T-cell (primary cell): ENCODE measurements at regions not wholly inside any gene's neighbourhood (a gene's known extent, or its start where the extent isn't known, plus 50 kb on each side); places are given as distances from the start of the nearest gene placed in this dataset.

Source experiments
- ATAC-seq, 4 experiments: fragments of 200-7000 bp in 3 of 4; fragments of 150-1000 bp in 1 of 4; cut with Tn5 transposase; replicated peaks in 1 of 4; 1 replicate in 3 of 4; 2 replicates in 1 of 4; pipeline ENCODE4 v1.10.0; 2021; ENCODE audit warnings: moderate library complexity in 3 of 4, mild to moderate bottlenecking in 2 of 4, moderate number of reproducible peaks in 1 of 4
- CTCF ChIA-PET, 2 donors: fragments of 300-600 bp; sonication (Branson Sonifier 250); formaldehyde crosslinking; loops; one replicate each; lab custom pipeline; 2022; ENCODE audit warnings: antibody characterized with exemption in 2 of 2; lab: Charles Lee
- POLR2A ChIA-PET, 2 donors: fragments of 300-600 bp; sonication (Branson Sonifier 250); formaldehyde crosslinking; loops; one replicate each; lab custom pipeline; 2022; ENCODE audit warnings: antibody characterized with exemption in 2 of 2; lab: Charles Lee
- DNase-seq, 35 experiments: peaks; one replicate each; pipeline versions ENCODE4 v3.0.0 to v3.0.0-alpha.2; 2013 to 2023
- H3K27ac ChIP-seq: one replicate; pipeline ENCODE4 v1.5.1; 2013; ENCODE audit warnings: low read length
- H3K27me3 ChIP-seq, 2 experiments: replicated peaks in 1 of 2; 1 replicate in 1 of 2; 2 replicates in 1 of 2; pipeline versions ENCODE4 v1.6.1 to v1.7.0; 2013; ENCODE audit warnings: low read length in 1 of 2, mixed read lengths in 1 of 2; ENCODE audit not compliant: control insufficient read depth in 2 of 2, insufficient read depth in 2 of 2; ENCODE audit errors: extremely low read depth in 1 of 2
- H3K36me3 ChIP-seq, 2 donors: 1 replicate in 1 of 2; 2 replicates in 1 of 2; pipeline versions ENCODE4 v1.6.1 to v1.7.0; 2013; ENCODE audit warnings: low read length in 1 of 2; ENCODE audit not compliant: control insufficient read depth in 2 of 2, insufficient read depth in 1 of 2; ENCODE audit errors: extremely low read depth in 1 of 2
- H3K4me1 ChIP-seq, 2 experiments: 1 replicate in 1 of 2; 2 replicates in 1 of 2; pipeline versions ENCODE4 v1.6.1 to v1.7.0; 2013; ENCODE audit warnings: low read length in 2 of 2, mixed read lengths in 1 of 2; ENCODE audit not compliant: insufficient read depth in 2 of 2, control insufficient read depth in 1 of 2; ENCODE audit errors: extremely low read depth in 1 of 2
- H3K4me3 ChIP-seq, 2 donors: 1 replicate in 1 of 2; 2 replicates in 1 of 2; pipeline versions ENCODE4 v1.5.1 to v1.7.0; 2013; ENCODE audit warnings: mild to moderate bottlenecking in 2 of 2, low read length in 1 of 2, moderate library complexity in 1 of 2; ENCODE audit not compliant: control insufficient read depth in 1 of 2; ENCODE audit errors: extremely low read depth in 1 of 2
- H3K9me3 ChIP-seq: 2 replicates; pipeline ENCODE4 v1.7.0; 2013
- H3K27ac Mint-ChIP-seq, 2 donors: one replicate each; pipeline ENCODE4 v1.8.0; 2020 to 2021; ENCODE audit warnings: mild to moderate bottlenecking in 2 of 2, mixed read lengths in 2 of 2
- H3K27me3 Mint-ChIP-seq, 2 donors: one replicate each; pipeline ENCODE4 v1.8.0; 2021 to 2022; ENCODE audit warnings: mixed read lengths in 2 of 2
- H3K36me3 Mint-ChIP-seq: one replicate; pipeline ENCODE4 v1.8.0; 2021; ENCODE audit warnings: mixed read lengths
- H3K4me1 Mint-ChIP-seq, 3 donors: one replicate each; pipeline ENCODE4 v1.8.0; 2020 to 2022; ENCODE audit warnings: mixed read lengths in 3 of 3, mild to moderate bottlenecking in 1 of 3
- H3K4me3 Mint-ChIP-seq, 3 donors: one replicate each; pipeline ENCODE4 v1.8.0; 2020 to 2022; ENCODE audit warnings: mild to moderate bottlenecking in 3 of 3, mixed read lengths in 3 of 3, moderate library complexity in 3 of 3
- H3K9me3 Mint-ChIP-seq, 3 donors: one replicate each; pipeline ENCODE4 v1.8.0; 2020 to 2022; ENCODE audit warnings: mixed read lengths in 3 of 3
- WGBS: methylation state at CpG from one replicate; pipeline ENCODE4 v1.1.5; 2013; ENCODE audit warnings: missing lambda C conversion rate; ENCODE audit not compliant: insufficient coverage; 5-methylcytosine and 5-hydroxymethylcytosine counted together

DNA sequence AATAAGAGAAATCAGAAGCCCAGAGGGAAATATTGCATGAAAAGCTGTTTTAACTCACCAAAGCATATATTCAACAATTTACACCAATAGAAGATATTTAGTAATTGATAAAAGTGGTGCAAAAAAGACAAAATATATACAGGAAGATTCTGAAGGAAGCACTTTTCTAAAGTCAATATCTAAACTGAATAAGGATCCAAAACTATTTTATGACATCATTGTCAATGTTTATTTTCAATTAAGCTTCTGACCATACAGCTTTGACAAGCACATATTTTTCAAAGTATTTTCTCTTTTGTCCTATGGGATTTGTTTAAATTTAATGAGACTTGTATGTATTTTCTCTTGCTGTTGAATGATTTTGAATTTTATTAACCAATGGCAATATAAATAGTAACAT is 1716.1 kb downstream of the OLFM4 start:
- Mint-ChIP-seq H3K27me3 (no peaks in the 10 kb centered on the region), H3K27ac (no peak overlapping the region), H3K9me3 (peaks cover 11 to 19% (median 11%) of the 10 kb centered on the region in 3 donors), H3K4me3 (no peak overlapping the region), H3K4me1 (no peaks in the 10 kb centered on the region), H3K36me3 (no peaks in the 10 kb centered on the region)
- Histone ChIP-seq H3K27me3 (no peaks in the 10 kb centered on the region), H3K27ac (no peak overlapping the region), H3K4me3 (no peak overlapping the region), H3K4me1 (no peaks in the 10 kb centered on the region), H3K9me3 (peaks cover 2% of the 10 kb centered on the region), H3K36me3 (no peaks in the 10 kb centered on the region)
- POLR2A ChIA-PET: no interaction called here
- DNase-seq (no peak), ATAC-seq (no peak)
- CTCF ChIA-PET: no interaction called here

DNA sequence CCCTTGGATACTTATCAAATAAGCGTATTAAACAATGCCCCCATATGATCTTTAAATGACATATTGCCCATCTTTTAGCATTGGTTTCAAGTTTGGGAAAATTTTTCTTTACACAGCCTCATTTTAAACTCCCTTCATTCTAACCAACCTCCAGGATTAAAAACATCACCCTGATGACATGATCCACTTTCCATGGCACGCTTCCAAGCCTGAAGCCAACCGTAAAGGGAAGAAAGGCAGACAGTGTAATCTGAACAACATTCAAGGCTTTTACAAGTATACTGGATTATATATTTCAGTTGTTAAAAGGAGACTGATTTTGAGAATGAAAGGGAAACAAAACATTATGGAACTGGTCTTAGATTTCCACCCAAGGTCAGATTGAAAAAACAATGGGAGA is 1721.9 kb downstream of the OLFM4 start:
- CTCF ChIA-PET: no interaction called here
- ATAC-seq: no peak
- H3K9me3 ChIP-seq: no peaks in the 10 kb centered on the region
- no peak overlapping the region for H3K4me3 ChIP-seq
- H3K36me3 ChIP-seq: no peaks in the 10 kb centered on the region
- Mint-ChIP-seq H3K9me3 (peaks cover 7 to 14% (median 12%) of the 10 kb centered on the region in 3 donors), H3K4me3 (no peak overlapping the region), H3K27ac (no peak overlapping the region), H3K27me3 (no peaks in the 10 kb centered on the region), H3K36me3 (no peaks in the 10 kb centered on the region), H3K4me1 (no peaks in the 10 kb centered on the region)
- no peaks in the 10 kb centered on the region for H3K4me1 ChIP-seq
- DNase-seq: no peak
- WGBS: no CpG with 5 or more reads among the region's 3 CpGs
- H3K27ac ChIP-seq: no peak overlapping the region
- H3K27me3 ChIP-seq: no peaks in the 10 kb centered on the region
- POLR2A ChIA-PET: no interaction called here

DNA sequence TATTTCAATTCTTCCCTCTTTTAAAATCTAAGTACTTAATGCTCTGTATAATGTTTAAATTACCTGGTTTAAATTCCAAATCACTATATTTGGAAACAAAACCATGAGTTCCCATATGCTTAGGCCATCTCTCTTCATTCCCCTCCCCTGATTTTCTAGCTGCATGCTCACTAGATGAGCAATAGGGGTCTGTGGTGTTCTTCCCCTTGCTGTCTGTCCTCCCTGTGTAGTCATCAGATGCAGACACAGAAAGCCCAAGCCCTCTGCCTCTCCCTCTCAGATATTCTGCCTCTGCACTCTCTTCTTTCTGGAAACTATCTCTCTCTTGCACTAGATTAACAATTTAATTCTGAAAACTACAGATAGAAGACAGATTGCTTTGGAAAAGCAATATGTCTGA is 1730.2 kb downstream of the OLFM4 start:
- no peaks in the 10 kb centered on the region for H3K4me1 Mint-ChIP-seq
- ChIA-PET POLR2A (no interaction called here), CTCF (interaction anchor here in 1 of 2 donors (0.7 kb wide), 1 partner anchor 105 kb away, joined by 3 read pairs; no protein-coding TSS in a partner anchor)
- no peaks in the 10 kb centered on the region for H3K9me3 ChIP-seq
- no peaks in the 10 kb centered on the region for H3K27me3 ChIP-seq
- H3K27ac ChIP-seq: no peak overlapping the region
- no peaks in the 10 kb centered on the region for H3K27me3 Mint-ChIP-seq
- no peaks in the 10 kb centered on the region for H3K36me3 ChIP-seq
- H3K9me3 Mint-ChIP-seq: peaks cover 19 to 29% (median 19%) of the 10 kb centered on the region in 3 donors
- H3K4me3 Mint-ChIP-seq: no peak overlapping the region
- H3K36me3 Mint-ChIP-seq: no peaks in the 10 kb centered on the region
- DNase-seq (no peak), ATAC-seq (no peak)
- no peak overlapping the region for H3K27ac Mint-ChIP-seq
- no peak overlapping the region for H3K4me3 ChIP-seq
- no peaks in the 10 kb centered on the region for H3K4me1 ChIP-seq

DNA sequence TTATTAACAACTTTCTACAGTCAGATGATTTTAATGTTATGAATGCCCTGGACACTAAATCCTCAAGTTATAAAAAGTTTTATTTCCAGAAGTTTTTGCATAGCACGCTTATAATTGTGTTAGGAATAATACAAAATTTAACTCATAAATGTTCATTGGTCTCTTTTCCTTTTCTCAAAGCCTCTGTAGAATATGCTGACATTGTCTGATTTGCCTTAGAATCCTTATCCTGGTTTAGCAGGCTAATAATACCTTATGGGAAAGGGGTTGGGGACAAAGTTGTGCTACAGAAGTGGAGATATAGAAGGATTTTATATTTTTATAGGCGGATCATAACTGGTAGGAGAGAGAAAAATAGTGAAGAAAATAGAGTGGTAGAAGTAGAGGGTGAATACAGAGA is 1739.6 kb downstream of the OLFM4 start:
- Mint-ChIP-seq H3K36me3 (no peaks in the 10 kb centered on the region), H3K27ac (no peak overlapping the region), H3K9me3 (peaks cover 6 to 24% (median 11%) of the 10 kb centered on the region in 3 donors), H3K4me1 (no peaks in the 10 kb centered on the region), H3K27me3 (no peaks in the 10 kb centered on the region), H3K4me3 (no peak overlapping the region)
- DNase-seq: no peak
- Histone ChIP-seq H3K36me3 (no peaks in the 10 kb centered on the region), H3K27me3 (no peaks in the 10 kb centered on the region), H3K9me3 (peaks cover 2% of the 10 kb centered on the region), H3K4me1 (no peaks in the 10 kb centered on the region), H3K4me3 (no peak overlapping the region), H3K27ac (no peak overlapping the region)
- 20% methylated on average over 1 of the region's 2 CpGs for WGBS
- ATAC-seq: no peak
- POLR2A ChIA-PET: no interaction called here
- CTCF ChIA-PET: no interaction called here

DNA sequence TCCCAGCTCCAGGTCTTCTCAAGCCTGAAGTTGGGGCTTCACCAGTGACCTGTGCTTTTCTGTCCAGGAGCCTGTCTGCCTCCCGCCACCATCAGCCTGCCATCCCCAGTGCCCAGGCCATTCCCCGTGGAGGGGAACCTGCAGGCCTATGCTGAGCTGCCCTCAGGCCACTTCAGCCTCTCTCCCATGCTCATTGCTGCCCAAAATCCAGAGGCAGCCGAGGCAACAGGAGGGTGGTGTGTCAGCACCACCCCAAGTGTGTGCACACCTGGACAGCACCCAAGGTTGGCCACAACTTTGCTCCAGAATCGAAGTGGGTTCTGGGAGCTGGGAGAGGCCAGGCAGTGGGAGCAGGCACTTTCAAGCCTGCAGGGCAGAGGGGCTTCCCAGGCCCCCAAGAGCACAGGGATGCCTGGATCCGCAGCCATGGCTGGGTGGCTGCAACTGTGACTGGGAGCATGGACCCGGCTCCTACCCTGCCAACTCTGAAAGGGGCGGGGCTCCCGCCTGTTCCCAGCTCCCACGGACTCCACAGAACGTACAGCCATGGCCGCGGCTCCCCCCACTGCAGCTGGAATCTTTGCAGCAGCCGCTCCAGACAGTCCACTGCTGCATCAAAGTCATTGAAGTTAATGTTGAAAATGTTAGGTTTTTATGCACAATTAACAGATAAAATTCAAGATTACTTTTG is 1747.0 kb downstream of the OLFM4 start:
- Histone ChIP-seq H3K4me3 (no peak overlapping the region), H3K27me3 (no peaks in the 10 kb centered on the region), H3K4me1 (no peaks in the 10 kb centered on the region), H3K9me3 (no peaks in the 10 kb centered on the region), H3K27ac (no peak overlapping the region), H3K36me3 (no peaks in the 10 kb centered on the region)
- Mint-ChIP-seq H3K27me3 (no peaks in the 10 kb centered on the region), H3K9me3 (peaks cover 15 to 28% (median 23%) of the 10 kb centered on the region in 3 donors), H3K27ac (no peak overlapping the region), H3K4me1 (no peaks in the 10 kb centered on the region), H3K4me3 (no peak overlapping the region), H3K36me3 (no peaks in the 10 kb centered on the region)
- CTCF ChIA-PET: no interaction called here
- POLR2A ChIA-PET: no interaction called here
- no peak for ATAC-seq
- no peak for DNase-seq
- 76% methylated on average over 7 of the region's 13 CpGs for WGBS

DNA sequence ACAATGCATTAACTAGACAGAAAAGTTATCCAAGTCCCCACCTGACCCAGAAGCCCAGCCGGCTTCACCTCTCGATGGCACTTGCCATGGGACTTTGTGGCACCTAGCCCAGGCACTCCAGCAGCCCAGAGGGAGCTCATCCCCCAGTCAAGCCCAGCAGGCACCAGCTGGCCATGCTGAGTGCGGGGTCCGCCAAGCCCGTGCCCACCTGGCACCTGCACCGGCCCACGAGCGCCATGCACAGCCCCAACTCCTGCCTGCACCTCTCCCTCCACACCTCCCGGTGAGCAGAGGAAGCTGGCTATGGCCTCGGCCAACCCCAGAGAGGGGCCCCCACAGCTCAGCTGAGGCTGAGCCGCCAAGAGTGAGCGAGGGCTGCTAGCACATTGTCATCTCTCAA is 1759.1 kb downstream of the OLFM4 start:
- DNase-seq: no peak
- Histone ChIP-seq H3K27me3 (no peaks in the 10 kb centered on the region), H3K9me3 (peaks cover 2% of the 10 kb centered on the region), H3K4me1 (no peaks in the 10 kb centered on the region), H3K27ac (no peak overlapping the region), H3K4me3 (no peak overlapping the region), H3K36me3 (no peaks in the 10 kb centered on the region)
- H3K4me1 Mint-ChIP-seq: no peaks in the 10 kb centered on the region
- no peaks in the 10 kb centered on the region for H3K36me3 Mint-ChIP-seq
- no peak overlapping the region for H3K4me3 Mint-ChIP-seq
- H3K27me3 Mint-ChIP-seq: no peaks in the 10 kb centered on the region
- CTCF ChIA-PET: no interaction called here
- WGBS: 84% methylated on average over 4 of the region's 12 CpGs
- peaks cover 5 to 29% (median 14%) of the 10 kb centered on the region in 3 donors for H3K9me3 Mint-ChIP-seq
- no peak overlapping the region for H3K27ac Mint-ChIP-seq
- no peak for ATAC-seq
- POLR2A ChIA-PET: no interaction called here
